Activated CD4-positive, alpha-beta T cell treated with anti-CD3 and anti-CD28 coated beads for 24 hours (primary cell): ENCODE measurements at regions not wholly inside any gene's neighbourhood (a gene's known extent, or its start where the extent isn't known, plus 50 kb on each side); places are given as distances from the start of the nearest gene placed in this dataset.

ENCODE experiments used
- DNase-seq, 2 donors: peaks; one replicate each; pipeline ENCODE4 v3.0.0-alpha.2; 2020; ENCODE audit warnings: low read depth in 2 of 2

DNA sequence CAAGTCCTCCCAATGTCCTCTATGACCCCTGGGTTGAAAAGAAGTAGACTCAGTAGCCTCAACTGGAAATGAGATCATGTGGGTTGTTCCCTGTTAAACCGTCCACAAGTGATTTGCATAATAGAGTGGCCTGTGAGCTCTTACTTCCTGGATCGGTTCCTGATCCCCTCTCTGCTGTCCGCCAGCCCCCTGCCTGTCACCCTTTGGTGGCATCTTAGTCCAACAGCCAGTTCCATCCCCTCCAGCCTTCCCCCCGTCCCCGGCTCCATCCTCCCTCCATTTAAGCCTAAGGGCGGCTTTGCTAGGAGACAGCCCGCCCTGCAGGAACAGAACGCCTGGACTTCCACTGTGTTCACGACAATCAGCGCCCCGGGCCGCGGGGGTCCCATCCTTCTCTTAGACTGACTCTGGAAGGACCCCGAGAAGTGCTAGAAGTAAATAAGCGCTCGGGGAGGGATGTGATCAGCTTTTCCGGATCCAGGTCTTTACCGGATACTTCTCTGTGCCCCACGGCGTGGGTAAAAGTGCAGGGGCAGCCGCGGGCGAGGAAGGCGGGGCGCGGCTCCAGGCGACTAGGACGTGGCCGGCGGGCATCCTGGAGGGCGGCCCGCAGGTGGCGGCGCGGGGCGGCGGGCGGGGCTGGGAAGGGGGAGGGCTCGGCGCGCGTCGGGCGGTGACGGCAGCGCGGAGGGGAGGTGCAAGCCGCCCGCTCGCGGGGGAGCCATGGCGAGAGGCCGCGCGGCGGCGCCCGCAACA is 51.2 kb upstream of the ULK4 start:
- DNase-seq: peak; percentile 57 to 59

DNA sequence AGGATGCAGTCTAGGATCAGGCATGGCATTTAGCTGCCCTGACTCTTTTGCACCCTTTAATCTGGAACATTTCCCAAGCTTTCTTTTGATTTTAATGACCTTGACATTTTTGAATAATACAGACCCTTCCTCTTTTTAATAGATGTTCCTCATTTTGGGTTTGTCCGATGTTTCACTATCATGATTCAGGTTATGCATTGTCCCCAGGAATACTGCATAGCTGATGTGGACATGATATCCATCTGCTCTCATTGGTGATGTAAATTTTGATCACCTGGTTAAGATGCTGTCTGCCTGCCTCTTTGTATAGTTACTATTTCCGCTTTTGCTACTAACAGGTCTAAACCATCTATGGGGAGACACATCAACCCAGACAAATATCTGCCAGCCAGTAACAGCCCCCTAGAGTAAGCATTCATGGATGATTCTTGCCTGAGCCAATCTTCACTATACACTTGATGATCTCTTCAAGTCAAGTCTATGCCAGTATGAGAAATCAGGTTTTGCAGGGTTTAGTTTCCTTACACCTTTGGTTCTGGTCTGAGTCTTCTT is 50.6 kb upstream of the ULK4 start:
- DNase-seq: no peak
